Breast epithelium (tissue), 4 donors: ENCODE measurements at regions not wholly inside any gene's neighbourhood (a gene's known extent, or its start where the extent isn't known, plus 50 kb on each side); places are given as distances from the start of the nearest gene placed in this dataset.

Source experiments
- DNase-seq, 2 donors: peaks; one replicate each; pipeline ENCODE4 v3.0.0-alpha.2; 2019; ENCODE audit warnings: low spot score in 2 of 2
- H3K27ac ChIP-seq, 2 donors: fragments of 200-600 bp; sonication (generic) in 1 of 2; one replicate each; pipeline ENCODE4 v1.5.1; 2016 to 2019; ENCODE audit warnings: mild to moderate bottlenecking in 1 of 2
- H3K27me3 ChIP-seq, 2 donors: fragments of 200-600 bp; sonication (generic) in 1 of 2; one replicate each; pipeline versions ENCODE4 v1.5.1 to v1.6.0; 2017 to 2019; ENCODE audit warnings: control low read depth in 1 of 2, mild to moderate bottlenecking in 1 of 2
- H3K36me3 ChIP-seq: fragments of 200-600 bp; one replicate; pipeline ENCODE4 v1.5.1; 2019
- H3K4me1 ChIP-seq, 2 donors: fragments of 200-600 bp; sonication (generic); one replicate each; pipeline ENCODE4 v1.5.1; 2016 to 2019; ENCODE audit warnings: control low read depth in 1 of 2
- H3K4me3 ChIP-seq, 3 donors: fragments of 200-600 bp; sonication (generic); 1 replicate in 2 of 3; 2 replicates in 1 of 3; pipeline ENCODE4 v1.5.1; 2016 to 2019; ENCODE audit warnings: mild to moderate bottlenecking in 3 of 3, moderate library complexity in 2 of 3
- H3K9me3 ChIP-seq, 2 donors: fragments of 200-600 bp; sonication (generic) in 1 of 2; one replicate each; pipeline ENCODE4 v1.5.1; 2016 to 2019; ENCODE audit warnings: control low read depth in 1 of 2
- CTCF ChIP-seq, 3 donors: fragments of 450-650 bp; IDR thresholded peaks; one replicate each; pipeline ENCODE4 v1.5.1; 2016 to 2017; ENCODE audit warnings: antibody characterized with exemption in 3 of 3, mild to moderate bottlenecking in 3 of 3, moderate library complexity in 3 of 3
- POLR2A ChIP-seq: fragments of 450-650 bp; IDR thresholded peaks from one replicate; pipeline ENCODE4 v1.6.1; 2016; ENCODE audit warnings: antibody characterized with exemption, mild to moderate bottlenecking, moderate library complexity
- POLR2AphosphoS5 ChIP-seq, 3 donors: sonication (generic); formaldehyde crosslinking; IDR thresholded peaks; one replicate each; pipeline ENCODE4 v1.6.1; 2017; ENCODE audit warnings: antibody characterized with exemption in 3 of 3
- intact Hi-C: fragments of 100-400 bp; cut with DNase I; formaldehyde crosslinking; loops from one replicate; pipeline ENCODE4 v1.15.1; 2023; ENCODE audit warnings: low total_unique reads

GRCh38 chr1:219774386-219774785 is 154.0 kb downstream of the SLC30A10 start:
- TF ChIP-seq POLR2A: no peak
- no peak for TF ChIP-seq POLR2AphosphoS5 (IDR thresholded peaks at IDR 0.05)
- no peak for TF ChIP-seq CTCF (IDR thresholded peaks at IDR 0.05)
- no peaks in the 10 kb centered on the region for H3K4me1 ChIP-seq
- H3K27ac ChIP-seq: no peak overlapping the region
- no peaks in the 10 kb centered on the region for H3K9me3 ChIP-seq
- intact Hi-C loops: no loop called here
- DNase-seq: no peak
- no peaks in the 10 kb centered on the region for H3K36me3 ChIP-seq
- H3K27me3 ChIP-seq: no peaks in the 10 kb centered on the region
- H3K4me3 ChIP-seq: no peak overlapping the region

- intact Hi-C loops: no loop called here
- TF ChIP-seq POLR2AphosphoS5 (IDR thresholded peaks at IDR 0.05) (no peak), CTCF (IDR thresholded peaks at IDR 0.05) (no peak), POLR2A (no peak)
These were observed 154.6 kb downstream of the SLC30A10 start for GRCh38 chr1:219773775-219774174.

GRCh38 chr1:219773110-219773509 is 155.2 kb downstream of the SLC30A10 start:
- Histone ChIP-seq H3K27me3 (no peaks in the 10 kb centered on the region), H3K4me1 (no peaks in the 10 kb centered on the region), H3K4me3 (no peak overlapping the region), H3K9me3 (no peaks in the 10 kb centered on the region), H3K27ac (no peak overlapping the region), H3K36me3 (no peaks in the 10 kb centered on the region)
- no peak for DNase-seq
- intact Hi-C loops: no loop called here
- TF ChIP-seq CTCF (IDR thresholded peaks at IDR 0.05) (no peak), POLR2A (no peak), POLR2AphosphoS5 (IDR thresholded peaks at IDR 0.05) (no peak)

More at GRCh38 chr1:219773775-219774174, 154.6 kb downstream of the SLC30A10 start:
- Histone ChIP-seq H3K27me3 (no peaks in the 10 kb centered on the region), H3K4me1 (no peaks in the 10 kb centered on the region), H3K4me3 (no peak overlapping the region), H3K9me3 (no peaks in the 10 kb centered on the region), H3K27ac (no peak overlapping the region), H3K36me3 (no peaks in the 10 kb centered on the region)
- DNase-seq: no peak

- Histone ChIP-seq H3K27me3 (no peaks in the 10 kb centered on the region), H3K9me3 (no peaks in the 10 kb centered on the region), H3K27ac (no peak overlapping the region), H3K4me1 (no peaks in the 10 kb centered on the region), H3K36me3 (no peaks in the 10 kb centered on the region), H3K4me3 (no peak overlapping the region)
- intact Hi-C loops: no loop called here
- DNase-seq: no peak
- no peak for TF ChIP-seq CTCF (IDR thresholded peaks at IDR 0.05)
- no peak for TF ChIP-seq POLR2A
- TF ChIP-seq POLR2AphosphoS5 (IDR thresholded peaks at IDR 0.05): no peak
These were observed 155.9 kb downstream of the SLC30A10 start for GRCh38 chr1:219772265-219773036.

- Histone ChIP-seq H3K36me3 (no peaks in the 10 kb centered on the region), H3K27ac (no peak overlapping the region), H3K4me3 (no peak overlapping the region), H3K4me1 (no peaks in the 10 kb centered on the region), H3K27me3 (no peaks in the 10 kb centered on the region), H3K9me3 (no peaks in the 10 kb centered on the region)
- intact Hi-C loops: no loop called here
- peak in 1 of 2 donors; percentile 40 for DNase-seq
- no peak for TF ChIP-seq CTCF (IDR thresholded peaks at IDR 0.05)
- peak in 1 of 3 donors; percentile 21 for TF ChIP-seq POLR2AphosphoS5 (IDR thresholded peaks at IDR 0.05)
These were observed 157.3 kb downstream of the SLC30A10 start for GRCh38 chr1:219771080-219771479.
